ENCODE measurements at regions not wholly inside any gene's neighbourhood (a gene's known extent, or its start where the extent isn't known, plus 50 kb on each side); places are given as distances from the start of the nearest gene placed in this dataset.

DNA sequence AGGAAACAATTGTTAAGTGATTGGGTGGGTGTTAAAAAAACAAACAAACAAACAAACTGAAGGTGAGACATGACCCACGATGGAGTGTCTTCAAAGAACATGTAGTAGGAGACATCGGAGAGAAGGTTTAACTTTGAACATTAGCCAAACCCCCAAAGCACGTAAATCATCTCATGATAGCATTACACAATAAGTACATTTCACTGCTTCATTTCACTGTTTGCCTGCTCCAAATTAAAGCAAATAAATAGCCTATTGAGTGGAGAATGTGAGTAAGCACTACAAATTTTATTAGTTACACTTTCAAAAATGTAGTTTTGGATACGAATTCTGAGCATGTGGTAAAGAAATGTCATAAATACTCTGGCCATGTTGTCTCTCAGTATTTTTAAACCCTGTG lies 287.0 kb downstream of the SI start:
- TF ChIP-seq, protein P1, sequence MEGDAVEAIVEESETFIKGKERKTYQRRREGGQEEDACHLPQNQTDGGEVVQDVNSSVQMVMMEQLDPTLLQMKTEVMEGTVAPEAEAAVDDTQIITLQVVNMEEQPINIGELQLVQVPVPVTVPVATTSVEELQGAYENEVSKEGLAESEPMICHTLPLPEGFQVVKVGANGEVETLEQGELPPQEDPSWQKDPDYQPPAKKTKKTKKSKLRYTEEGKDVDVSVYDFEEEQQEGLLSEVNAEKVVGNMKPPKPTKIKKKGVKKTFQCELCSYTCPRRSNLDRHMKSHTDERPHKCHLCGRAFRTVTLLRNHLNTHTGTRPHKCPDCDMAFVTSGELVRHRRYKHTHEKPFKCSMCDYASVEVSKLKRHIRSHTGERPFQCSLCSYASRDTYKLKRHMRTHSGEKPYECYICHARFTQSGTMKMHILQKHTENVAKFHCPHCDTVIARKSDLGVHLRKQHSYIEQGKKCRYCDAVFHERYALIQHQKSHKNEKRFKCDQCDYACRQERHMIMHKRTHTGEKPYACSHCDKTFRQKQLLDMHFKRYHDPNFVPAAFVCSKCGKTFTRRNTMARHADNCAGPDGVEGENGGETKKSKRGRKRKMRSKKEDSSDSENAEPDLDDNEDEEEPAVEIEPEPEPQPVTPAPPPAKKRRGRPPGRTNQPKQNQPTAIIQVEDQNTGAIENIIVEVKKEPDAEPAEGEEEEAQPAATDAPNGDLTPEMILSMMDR (IDR thresholded peaks at IDR 0.05): no peak
- TF ChIP-seq POLR2A (IDR thresholded peaks at IDR 0.05): no peak
- TF ChIP-seq POLR2AphosphoS5 (IDR thresholded peaks at IDR 0.05): no peak

Measured in gastroesophageal sphincter (tissue), 3 donors.